BLaER1 treated with 17β-estradiol and CSF1 and Interleukin-3, amounts not matched to agents 10 nM and 100 nM (cell line): ENCODE measurements at regions not wholly inside any gene's neighbourhood (a gene's known extent, or its start where the extent isn't known, plus 50 kb on each side); places are given as distances from the start of the nearest gene placed in this dataset.

ENCODE experiments used
- H3K27ac ChIP-seq, 11 experiments: shearing (Covaris generic); formaldehyde crosslinking; 2 replicates each; pipeline ENCODE4 v1.8.1; 2022
- H3K27me3 ChIP-seq, 11 experiments: shearing (Covaris generic); formaldehyde crosslinking; 2 replicates each; pipeline ENCODE4 v1.8.1; 2022
- H3K36me3 ChIP-seq, 11 experiments: shearing (Covaris generic); formaldehyde crosslinking; 2 replicates each; pipeline ENCODE4 v1.8.1; 2022
- H3K4me1 ChIP-seq, 10 experiments: shearing (Covaris generic); formaldehyde crosslinking; 2 replicates each; pipeline ENCODE4 v1.8.1; 2022
- H3K4me2 ChIP-seq, 11 experiments: shearing (Covaris generic); formaldehyde crosslinking; 2 replicates each; pipeline ENCODE4 v1.8.1; 2022
- H3K4me3 ChIP-seq, 10 experiments: shearing (Covaris generic); formaldehyde crosslinking; 2 replicates each; pipeline ENCODE4 v1.8.1; 2022
- H3K9ac ChIP-seq, 11 experiments: shearing (Covaris generic); formaldehyde crosslinking; 2 replicates each; pipeline ENCODE4 v1.8.1; 2022
- H3K9me3 ChIP-seq, 11 experiments: shearing (Covaris generic); formaldehyde crosslinking; replicated peaks in 1 of 11; 2 replicates each; pipeline ENCODE4 v1.8.1; 2022
- H4K20me1 ChIP-seq, 11 experiments: shearing (Covaris generic); formaldehyde crosslinking; 2 replicates each; pipeline ENCODE4 v1.8.1; 2022
- Cebpa-rat ChIP-seq, 11 experiments: shearing (Covaris generic); IDR thresholded peaks; 2 replicates each; pipeline ENCODE4 v1.8.1; 2022

DNA sequence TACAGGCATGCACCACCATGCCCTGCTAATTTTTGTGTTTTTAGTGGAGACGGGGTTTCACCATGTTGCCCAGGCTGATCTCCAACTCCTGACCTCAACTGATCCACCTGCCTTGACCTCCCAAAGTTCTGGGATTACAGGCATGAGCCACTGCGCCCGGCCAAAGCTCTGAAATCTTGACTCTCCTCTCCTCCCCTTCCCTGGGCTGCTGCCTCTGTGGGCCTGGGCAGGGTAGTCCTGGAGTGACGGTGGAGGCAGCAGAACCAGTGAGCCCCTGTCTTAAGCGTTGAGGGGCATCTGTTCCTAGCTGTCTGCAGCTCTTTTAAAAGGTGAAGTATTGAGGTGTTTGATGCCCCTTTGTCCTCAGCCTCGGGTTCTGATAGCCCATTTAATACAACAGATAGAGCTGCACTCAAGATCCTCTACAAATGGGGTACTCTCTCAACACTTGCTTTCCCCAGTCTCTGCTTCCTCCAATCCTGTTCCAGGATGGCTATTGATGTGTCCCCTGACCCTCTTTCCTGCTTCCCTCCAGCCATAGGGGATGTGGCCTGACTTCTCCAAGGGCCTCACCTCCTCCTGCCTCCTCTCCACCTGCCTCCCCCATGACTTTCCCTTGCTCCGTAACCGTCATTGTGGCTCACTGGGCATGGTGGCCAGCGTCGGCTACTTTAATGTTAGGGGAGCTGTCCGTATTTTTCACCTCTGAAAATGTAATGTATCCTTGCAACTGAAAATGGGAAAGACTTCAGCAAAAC is 442.5 kb downstream of the GLRX3 start:
- peaks cover 0 to 70% (median 36%) of the 10 kb centered on the region in 10 experiments; a peak in 16 of 20 replicates for H3K4me1 ChIP-seq
- no peak for TF ChIP-seq Cebpa-rat (IDR thresholded peaks at IDR 0.05)
- peak overlapping the region in 5 of 11 experiments; percentile 60 to 84 (median 76); a peak in 8 of 22 replicates for H3K4me2 ChIP-seq

DNA sequence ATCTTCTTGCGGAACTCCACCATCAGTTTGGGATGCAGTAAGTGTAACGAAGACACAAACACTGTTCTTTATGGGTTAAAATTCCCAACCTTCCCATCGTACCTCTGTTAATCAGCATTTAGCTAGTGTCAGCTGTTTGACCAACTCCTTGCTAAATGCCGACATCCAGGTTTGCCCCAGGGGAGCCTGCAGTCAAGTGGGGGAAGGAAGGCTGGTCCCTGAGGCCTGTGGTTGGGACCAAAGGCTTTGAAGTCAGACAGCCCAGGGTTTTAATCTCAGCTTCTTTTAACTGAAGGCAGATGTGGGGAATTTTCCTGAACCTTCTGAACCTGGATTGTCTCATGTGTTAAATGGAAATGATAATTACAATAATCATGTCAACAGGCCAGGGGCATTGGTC is 443.7 kb downstream of the GLRX3 start:
- Histone ChIP-seq H3K36me3 (no peaks in the 10 kb centered on the region), H3K9ac (no peak overlapping the region), H3K4me2 (peak overlapping the region in 9 of 11 experiments; percentile 19 to 84 (median 76); a peak in 17 of 22 replicates), H3K9me3 (peaks cover 0 to 7% (median 0%) of the 10 kb centered on the region in 11 experiments; a peak in 2 of 22 replicates), H3K27me3 (no peaks in the 10 kb centered on the region), H3K4me3 (no peak overlapping the region), H3K27ac (no peak overlapping the region), H4K20me1 (no peaks in the 10 kb centered on the region), H3K4me1 (peaks cover 0 to 68% (median 34%) of the 10 kb centered on the region in 10 experiments; a peak in 16 of 20 replicates)
- no peak for TF ChIP-seq Cebpa-rat (IDR thresholded peaks at IDR 0.05)

More for the DNA sequence above, 442.5 kb downstream of the GLRX3 start:
- Histone ChIP-seq H4K20me1 (no peaks in the 10 kb centered on the region), H3K9ac (no peak overlapping the region), H3K36me3 (no peaks in the 10 kb centered on the region), H3K4me3 (no peak overlapping the region), H3K9me3 (peaks cover 0 to 5% (median 0%) of the 10 kb centered on the region in 11 experiments; a peak in 2 of 22 replicates), H3K27me3 (no peaks in the 10 kb centered on the region), H3K27ac (no peak overlapping the region)

DNA sequence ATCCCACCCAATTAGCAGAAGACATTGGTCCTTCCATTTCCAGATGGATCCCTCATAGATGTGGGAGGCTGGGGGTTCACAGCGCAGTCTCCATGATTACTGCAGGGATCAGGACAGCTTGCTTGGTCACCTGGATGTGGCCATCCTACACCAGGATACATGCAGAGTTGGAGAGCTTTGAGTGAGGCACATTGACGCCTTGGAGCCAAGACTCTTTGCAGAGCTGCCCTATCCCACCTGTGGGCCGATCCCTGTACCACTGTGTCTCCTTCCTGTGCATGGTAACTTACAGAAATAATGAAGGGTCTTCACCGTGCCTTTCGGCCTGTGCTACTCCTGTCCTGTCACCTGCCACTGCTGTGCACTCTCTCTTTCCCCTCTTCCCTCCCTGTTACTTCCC is 444.8 kb downstream of the GLRX3 start:
- H3K27ac ChIP-seq, result no peak overlapping the region
- H3K4me1 ChIP-seq, result peaks cover 0 to 63% (median 36%) of the 10 kb centered on the region in 10 experiments; a peak in 16 of 20 replicates
- no peaks in the 10 kb centered on the region for H3K36me3 ChIP-seq
- H3K4me2 ChIP-seq, result peak overlapping the region in 8 of 11 experiments; percentile 55 to 84 (median 77); a peak in 17 of 22 replicates
- H3K9ac ChIP-seq, result no peak overlapping the region
- no peaks in the 10 kb centered on the region for H3K27me3 ChIP-seq
- no peak for TF ChIP-seq Cebpa-rat (IDR thresholded peaks at IDR 0.05)
- H4K20me1 ChIP-seq, result no peaks in the 10 kb centered on the region
- peaks cover 0 to 7% (median 0%) of the 10 kb centered on the region in 11 experiments; a peak in 2 of 22 replicates for H3K9me3 ChIP-seq
- no peak overlapping the region for H3K4me3 ChIP-seq

DNA sequence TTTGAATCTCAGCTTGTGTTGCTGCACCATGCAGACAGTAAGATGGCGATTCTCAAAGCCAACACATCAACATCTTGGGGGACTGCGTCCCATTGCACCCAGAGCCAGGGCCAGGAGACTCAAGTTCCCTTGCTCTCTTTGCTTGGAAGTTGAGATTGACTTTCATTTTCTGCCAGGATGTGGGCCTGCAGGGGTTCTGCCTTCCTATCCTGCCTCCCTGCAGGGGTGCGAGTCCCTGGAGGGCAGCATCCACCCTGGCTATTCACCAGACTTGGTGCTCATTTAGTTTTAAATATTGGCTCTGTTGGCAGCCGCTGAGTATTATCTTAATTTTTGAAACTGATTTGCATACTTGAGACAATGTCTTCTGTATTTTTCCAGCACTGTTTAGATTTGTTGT is 451.5 kb downstream of the GLRX3 start:
- Histone ChIP-seq H3K4me1 (peaks cover 0 to 19% (median 10%) of the 10 kb centered on the region in 10 experiments; a peak in 13 of 20 replicates), H3K9ac (no peak overlapping the region), H3K36me3 (no peaks in the 10 kb centered on the region), H3K27me3 (no peaks in the 10 kb centered on the region), H4K20me1 (no peaks in the 10 kb centered on the region), H3K27ac (no peak overlapping the region), H3K4me3 (no peak overlapping the region), H3K9me3 (peaks cover 0 to 11% (median 4%) of the 10 kb centered on the region in 11 experiments; a peak in 3 of 22 replicates), H3K4me2 (peak overlapping the region in 7 of 11 experiments; percentile 7 to 42 (median 26); a peak in 7 of 22 replicates)
- no peak for TF ChIP-seq Cebpa-rat (IDR thresholded peaks at IDR 0.05)

DNA sequence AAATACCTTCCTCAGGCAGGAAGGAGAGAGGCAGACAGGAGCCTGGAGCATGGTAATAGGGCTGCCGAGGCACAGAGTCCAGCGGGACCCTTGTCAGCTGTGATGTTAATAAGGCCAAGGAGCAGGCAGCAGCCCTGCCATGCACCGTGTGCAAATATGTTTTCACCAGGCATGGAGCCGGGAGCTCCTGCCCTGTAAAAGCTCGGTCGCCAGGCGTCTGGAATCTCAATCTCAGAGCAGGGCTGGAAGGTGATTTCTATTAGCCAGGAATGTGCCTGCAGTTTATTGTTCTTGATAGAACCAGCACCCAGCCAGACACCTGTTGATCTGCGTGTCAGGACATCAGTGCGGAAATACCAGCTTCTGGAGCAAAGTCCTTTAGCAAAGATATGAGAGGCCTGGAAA is 469.8 kb downstream of the GLRX3 start:
- Histone ChIP-seq H3K27ac (no peak overlapping the region), H3K9ac (no peak overlapping the region), H3K4me2 (no peak overlapping the region), H3K4me1 (peaks cover 0 to 27% (median 15%) of the 10 kb centered on the region in 10 experiments; a peak in 14 of 20 replicates), H3K36me3 (no peaks in the 10 kb centered on the region), H3K27me3 (no peaks in the 10 kb centered on the region), H3K9me3 (peaks cover 0 to 12% (median 5%) of the 10 kb centered on the region in 11 experiments; a peak in 13 of 22 replicates), H3K4me3 (no peak overlapping the region), H4K20me1 (no peaks in the 10 kb centered on the region)
- no peak for TF ChIP-seq Cebpa-rat (IDR thresholded peaks at IDR 0.05)

DNA sequence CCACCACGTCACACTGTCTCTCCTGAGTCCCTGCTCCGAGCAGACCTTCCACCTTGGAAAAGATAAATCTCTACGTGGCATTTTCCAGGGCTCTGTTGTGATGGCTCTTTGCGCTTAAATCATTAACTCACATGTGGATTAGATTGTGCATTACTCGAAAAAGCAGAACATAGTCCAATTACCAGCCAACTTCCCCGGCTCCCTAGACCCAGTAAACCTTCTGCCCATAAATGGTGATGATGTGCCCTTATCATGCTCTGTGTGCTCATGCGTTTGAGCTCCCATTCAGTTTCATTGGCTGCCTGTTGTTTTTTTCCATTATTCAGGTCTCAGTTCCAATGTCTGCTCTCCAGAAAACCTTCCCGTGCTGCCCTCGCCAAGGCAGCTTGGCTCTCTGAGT is 471.2 kb downstream of the GLRX3 start:
- Histone ChIP-seq H3K27ac (no peak overlapping the region), H3K4me1 (peaks cover 0 to 27% (median 15%) of the 10 kb centered on the region in 10 experiments; a peak in 14 of 20 replicates), H3K27me3 (no peaks in the 10 kb centered on the region), H3K4me3 (no peak overlapping the region), H3K9me3 (peaks cover 12 to 22% (median 15%) of the 10 kb centered on the region in 11 experiments), H3K9ac (no peak overlapping the region), H4K20me1 (no peaks in the 10 kb centered on the region), H3K36me3 (no peaks in the 10 kb centered on the region), H3K4me2 (peak overlapping the region in 3 of 11 experiments; percentile 59 to 82 (median 67); a peak in 2 of 22 replicates)
- TF ChIP-seq Cebpa-rat (IDR thresholded peaks at IDR 0.05), result no peak

DNA sequence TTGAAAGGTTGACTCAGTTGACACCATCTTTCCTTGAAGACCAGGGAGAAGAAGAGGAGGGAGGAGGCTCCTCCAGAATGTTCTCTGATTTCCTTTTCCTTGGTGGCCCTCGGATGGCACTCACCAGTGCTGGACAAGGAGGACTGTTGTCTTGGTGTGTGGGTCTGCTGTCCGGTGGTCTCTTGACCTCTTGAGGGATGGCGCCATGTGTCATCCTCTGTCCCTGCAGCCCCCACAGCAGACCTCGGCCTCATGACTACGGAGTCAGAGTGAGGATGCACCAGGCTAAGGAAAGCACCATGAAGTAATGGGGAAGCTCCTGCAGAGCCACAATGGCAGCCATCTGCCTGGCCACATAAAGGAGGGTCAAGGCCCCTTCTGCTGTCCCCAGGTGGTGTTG is 475.0 kb downstream of the GLRX3 start:
- Histone ChIP-seq H3K9me3 (peaks cover 17 to 31% (median 28%) of the 10 kb centered on the region in 11 experiments), H3K27ac (no peak overlapping the region), H3K27me3 (no peaks in the 10 kb centered on the region), H3K9ac (no peak overlapping the region), H3K4me1 (peaks cover 10 to 49% (median 35%) of the 10 kb centered on the region in 10 experiments; a peak in 19 of 20 replicates), H3K4me2 (no peak overlapping the region), H3K4me3 (no peak overlapping the region), H3K36me3 (no peaks in the 10 kb centered on the region), H4K20me1 (no peaks in the 10 kb centered on the region; a peak in 1 of 22 replicates)
- no peak for TF ChIP-seq Cebpa-rat (IDR thresholded peaks at IDR 0.05)

DNA sequence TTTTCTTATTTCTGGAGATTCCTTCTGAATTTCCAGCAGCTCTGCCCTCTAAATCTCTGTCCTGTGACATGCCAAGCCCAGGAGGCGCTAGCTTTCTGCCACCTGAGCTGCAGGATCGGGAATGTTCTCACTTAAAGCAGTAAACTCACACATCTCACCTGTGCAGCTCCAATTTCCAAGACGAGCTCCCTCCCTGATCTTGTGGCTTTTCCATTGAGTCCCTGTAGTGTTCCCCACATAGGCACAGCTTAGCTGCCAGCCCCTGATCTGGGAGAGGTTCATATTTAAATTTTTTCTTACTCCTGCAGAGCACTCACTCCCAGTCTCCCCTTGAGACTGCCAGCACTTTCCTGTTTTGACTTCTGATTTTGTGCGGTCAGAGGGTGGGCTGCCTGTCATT is 479.3 kb downstream of the GLRX3 start:
- H3K36me3 ChIP-seq, result no peaks in the 10 kb centered on the region
- H3K9me3 ChIP-seq, result peaks cover 15 to 31% (median 28%) of the 10 kb centered on the region in 11 experiments
- peak overlapping the region in 3 of 11 experiments; percentile 12 to 48 (median 15); a peak in 3 of 22 replicates for H3K9ac ChIP-seq
- H3K27ac ChIP-seq, result no peak overlapping the region
- no peak overlapping the region; a peak in 1 of 20 replicates for H3K4me3 ChIP-seq
- H3K4me1 ChIP-seq, result peaks cover 17 to 46% (median 35%) of the 10 kb centered on the region in 10 experiments
- no peaks in the 10 kb centered on the region for H3K27me3 ChIP-seq
- peak overlapping the region; percentile 52 to 96 (median 83); a peak in 21 of 22 replicates for H3K4me2 ChIP-seq
- no peaks in the 10 kb centered on the region; a peak in 1 of 22 replicates for H4K20me1 ChIP-seq
- no peak for TF ChIP-seq Cebpa-rat (IDR thresholded peaks at IDR 0.05)

DNA sequence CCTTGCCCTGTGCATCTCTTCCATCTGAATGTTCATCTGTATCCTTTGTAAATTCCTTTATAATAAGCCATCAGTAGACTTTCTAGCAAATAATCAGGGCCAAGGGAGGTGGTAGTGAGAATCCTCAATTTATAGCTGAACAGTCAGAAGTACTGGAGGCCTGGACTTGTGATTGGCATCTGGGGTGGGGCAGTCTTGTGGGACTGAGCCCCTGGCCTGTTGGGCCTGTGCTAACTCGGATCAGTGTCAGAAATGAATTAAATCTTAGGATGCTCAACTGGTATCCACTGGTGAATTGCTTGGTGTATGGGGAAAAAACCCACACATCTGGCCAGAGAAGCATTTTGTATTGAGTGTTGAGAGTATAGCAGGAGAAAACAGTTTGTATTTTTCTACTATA is 481.8 kb downstream of the GLRX3 start:
- Histone ChIP-seq H3K4me3 (no peak overlapping the region), H3K4me2 (peak overlapping the region in 8 of 11 experiments; percentile 14 to 96 (median 76); a peak in 12 of 22 replicates), H3K27ac (no peak overlapping the region), H3K4me1 (peaks cover 27 to 70% (median 59%) of the 10 kb centered on the region in 10 experiments), H3K9me3 (peaks cover 0 to 10% (median 7%) of the 10 kb centered on the region in 11 experiments; a peak in 15 of 22 replicates), H3K27me3 (no peaks in the 10 kb centered on the region), H4K20me1 (no peaks in the 10 kb centered on the region; a peak in 1 of 22 replicates), H3K36me3 (no peaks in the 10 kb centered on the region), H3K9ac (no peak overlapping the region)
- no peak for TF ChIP-seq Cebpa-rat (IDR thresholded peaks at IDR 0.05)
